ENCODE measurements at regions not wholly inside any gene's neighbourhood (a gene's known extent, or its start where the extent isn't known, plus 50 kb on each side); places are given as distances from the start of the nearest gene placed in this dataset.

DNA sequence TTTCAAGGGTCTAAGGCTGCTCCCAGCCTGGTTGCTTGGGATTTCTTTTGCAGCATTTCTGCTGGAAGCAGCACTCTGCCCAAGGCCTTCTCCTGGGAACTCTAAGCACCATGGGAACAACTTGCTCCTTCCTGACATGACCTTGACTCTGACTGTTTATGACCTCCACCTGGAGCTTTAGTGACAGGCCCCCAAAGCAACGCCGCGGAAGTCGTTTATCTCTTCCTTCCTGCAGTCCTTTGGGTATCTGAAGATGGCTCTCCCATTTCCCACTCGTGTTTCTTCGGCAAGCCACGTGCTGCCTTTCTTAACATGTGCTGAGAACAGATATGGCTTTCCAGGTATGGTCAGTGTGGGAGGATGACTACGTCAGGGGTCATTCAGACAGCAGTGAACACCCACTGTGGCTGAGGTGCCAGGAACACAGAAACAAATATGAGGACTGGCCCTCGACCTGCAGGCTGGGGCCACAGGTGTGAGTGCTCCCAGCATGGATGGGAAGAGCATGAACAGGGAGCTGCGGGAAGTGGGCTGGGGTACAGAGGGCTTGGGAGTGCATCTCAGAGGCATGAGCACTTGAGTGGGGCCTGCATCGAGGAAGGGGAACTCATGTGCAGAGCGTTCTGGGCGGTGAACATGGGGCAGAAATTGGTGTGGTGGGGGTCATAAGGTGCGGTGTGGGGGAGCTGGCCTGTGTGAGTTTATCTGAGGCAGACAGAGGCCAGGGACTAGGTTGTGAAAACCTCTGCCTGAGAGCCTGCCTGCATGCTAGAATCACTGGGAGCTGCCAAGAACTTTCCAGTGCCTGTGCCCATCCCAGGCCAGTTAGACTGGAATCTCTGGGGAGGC lies 140.5 kb downstream of the TSN start:
- TF ChIP-seq, protein P1, sequence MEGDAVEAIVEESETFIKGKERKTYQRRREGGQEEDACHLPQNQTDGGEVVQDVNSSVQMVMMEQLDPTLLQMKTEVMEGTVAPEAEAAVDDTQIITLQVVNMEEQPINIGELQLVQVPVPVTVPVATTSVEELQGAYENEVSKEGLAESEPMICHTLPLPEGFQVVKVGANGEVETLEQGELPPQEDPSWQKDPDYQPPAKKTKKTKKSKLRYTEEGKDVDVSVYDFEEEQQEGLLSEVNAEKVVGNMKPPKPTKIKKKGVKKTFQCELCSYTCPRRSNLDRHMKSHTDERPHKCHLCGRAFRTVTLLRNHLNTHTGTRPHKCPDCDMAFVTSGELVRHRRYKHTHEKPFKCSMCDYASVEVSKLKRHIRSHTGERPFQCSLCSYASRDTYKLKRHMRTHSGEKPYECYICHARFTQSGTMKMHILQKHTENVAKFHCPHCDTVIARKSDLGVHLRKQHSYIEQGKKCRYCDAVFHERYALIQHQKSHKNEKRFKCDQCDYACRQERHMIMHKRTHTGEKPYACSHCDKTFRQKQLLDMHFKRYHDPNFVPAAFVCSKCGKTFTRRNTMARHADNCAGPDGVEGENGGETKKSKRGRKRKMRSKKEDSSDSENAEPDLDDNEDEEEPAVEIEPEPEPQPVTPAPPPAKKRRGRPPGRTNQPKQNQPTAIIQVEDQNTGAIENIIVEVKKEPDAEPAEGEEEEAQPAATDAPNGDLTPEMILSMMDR (IDR thresholded peaks at IDR 0.05) = no peak
- DNase-seq (ENCODE audit: low spot score) = no peak
- Histone ChIP-seq H3K4me3 (no peak overlapping the region), H3K27ac (no peak overlapping the region)

DNA sequence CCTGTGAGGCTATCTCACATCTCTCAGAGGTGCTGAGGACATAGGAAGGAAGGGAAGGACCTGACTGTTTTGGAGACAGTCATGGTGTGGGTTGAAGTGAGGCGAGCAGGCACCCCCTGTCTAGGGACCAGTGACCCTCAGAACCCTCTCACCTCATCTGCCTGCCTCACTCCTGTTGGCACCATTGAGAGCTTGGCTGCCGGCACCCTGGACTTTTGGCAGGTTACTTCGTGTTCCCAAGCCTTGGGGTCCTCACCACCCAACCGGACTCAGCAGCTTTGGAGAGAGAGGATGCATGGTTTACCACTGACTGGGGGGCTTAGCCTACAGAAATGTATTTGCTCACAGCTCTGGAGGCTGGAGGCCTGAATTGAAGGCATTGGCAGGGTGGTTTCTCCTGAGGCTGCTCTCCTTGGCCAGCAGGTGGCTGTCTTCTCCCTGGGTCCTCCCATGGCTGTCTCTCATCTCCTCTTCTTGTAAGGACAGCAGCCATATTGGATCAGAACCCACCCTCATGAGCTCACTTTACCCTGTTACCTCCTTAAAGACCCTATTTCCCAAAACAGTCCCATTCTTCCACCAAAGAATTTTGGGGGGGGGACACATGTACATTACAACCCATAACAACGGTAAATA lies 142.0 kb downstream of the TSN start:
- no peak overlapping the region for H3K27ac ChIP-seq
- no peak for DNase-seq (ENCODE audit: low spot score)
- TF ChIP-seq, protein P1 (IDR thresholded peaks at IDR 0.05) = no peak
- H3K4me3 ChIP-seq = no peak overlapping the region

DNA sequence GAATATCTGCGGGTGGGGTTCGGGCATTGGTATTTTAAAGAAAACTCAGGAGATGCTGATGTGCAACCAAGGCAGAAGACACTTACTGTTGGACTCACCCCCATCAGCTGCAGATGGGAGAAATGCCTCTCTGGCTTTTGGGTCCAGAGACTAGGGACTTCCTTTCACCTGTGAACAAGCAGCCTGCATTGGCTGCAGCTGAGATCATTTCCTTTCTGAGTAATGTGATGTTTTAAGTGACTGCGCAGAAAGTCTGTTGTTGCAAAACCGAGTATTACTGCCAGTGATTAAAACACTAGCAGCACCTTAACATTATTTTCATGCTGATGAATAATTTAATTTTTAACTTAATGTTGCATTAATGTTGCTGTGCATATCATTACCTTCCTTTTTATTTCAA lies 143.0 kb downstream of the TSN start:
- Histone ChIP-seq H3K4me3 (no peak overlapping the region), H3K27ac (no peak overlapping the region)
- no peak for DNase-seq (ENCODE audit: low spot score)

DNA sequence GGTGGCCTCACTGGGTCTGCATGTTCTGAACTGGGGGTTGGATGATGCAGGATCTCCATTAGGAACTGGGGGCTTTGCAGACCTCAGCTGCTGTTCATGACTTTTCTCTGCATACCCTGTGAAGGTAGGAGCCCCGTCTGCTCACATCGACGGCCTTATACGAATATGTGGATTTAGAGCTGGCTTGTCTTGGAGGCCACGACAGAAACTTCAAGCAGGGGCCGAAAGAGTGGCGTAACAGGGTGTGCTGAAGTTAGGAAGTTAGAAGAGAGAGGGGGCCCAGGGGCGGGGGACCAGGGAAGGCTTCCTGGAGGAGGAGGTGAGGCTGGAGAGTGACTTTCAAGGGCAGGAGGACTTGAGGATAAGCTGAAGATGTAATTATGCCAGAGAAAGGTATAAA lies 144.9 kb downstream of the TSN start:
- no peak for DNase-seq (ENCODE audit: low spot score)
- TF ChIP-seq, protein P1 (IDR thresholded peaks at IDR 0.05) = no peak
- no peak overlapping the region for H3K27ac ChIP-seq
- no peak overlapping the region for H3K4me3 ChIP-seq

More for the DNA sequence above, 143.0 kb downstream of the TSN start:
- TF ChIP-seq, protein P1 (IDR thresholded peaks at IDR 0.05) = no peak

DNA sequence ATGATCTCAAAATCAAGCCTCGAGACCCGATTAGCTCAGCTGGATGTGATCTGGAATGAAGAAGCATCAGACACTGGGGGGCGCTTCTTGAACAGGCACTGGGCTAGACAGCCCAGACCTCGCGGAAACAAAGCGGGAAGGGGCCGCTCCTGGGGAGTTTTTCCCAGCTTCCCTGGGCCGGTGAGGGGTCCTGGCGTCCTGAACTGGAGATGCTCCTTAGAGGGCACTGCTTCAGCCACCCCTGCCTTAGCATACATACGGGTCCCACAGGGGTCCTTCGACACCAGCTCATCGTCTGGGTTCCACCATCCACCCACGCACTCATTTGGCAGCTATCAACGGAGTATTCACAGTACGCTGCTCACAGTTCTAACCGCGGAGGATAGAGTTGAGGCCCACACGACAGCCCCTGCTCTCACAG lies 146.7 kb downstream of the TSN start:
- peak overlapping the region; percentile 60 for H3K4me3 ChIP-seq
- no peak for DNase-seq (ENCODE audit: low spot score)
- TF ChIP-seq, protein P1 (IDR thresholded peaks at IDR 0.05) = no peak
- peak overlapping the region; percentile 55 to 84 for H3K27ac ChIP-seq

DNA sequence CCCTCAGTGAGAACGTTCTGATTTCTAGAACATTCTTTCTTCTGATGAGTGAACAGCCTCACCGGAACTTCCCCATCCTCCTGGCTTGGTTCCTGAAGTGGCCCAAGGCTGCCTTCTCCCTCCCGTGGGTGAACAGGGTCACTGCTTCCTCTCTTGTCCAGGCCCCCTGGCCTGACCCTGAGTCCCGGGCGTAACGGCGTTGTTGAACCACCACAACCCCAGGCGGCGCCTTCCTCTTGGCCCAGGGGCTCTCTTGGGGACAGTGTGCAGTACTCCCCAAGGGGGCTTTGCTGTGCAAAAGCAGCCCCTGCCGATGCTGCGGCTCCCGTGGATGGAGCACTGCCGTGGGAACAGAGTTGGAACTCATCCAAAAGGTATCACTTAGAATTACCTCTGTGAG lies 147.2 kb downstream of the TSN start:
- peak overlapping the region; percentile 60 for H3K4me3 ChIP-seq

More for the DNA sequence above, 147.2 kb downstream of the TSN start:
- TF ChIP-seq, protein P1 (IDR thresholded peaks at IDR 0.05) = no peak
- no peak for DNase-seq (ENCODE audit: low spot score)
- peak overlapping the region; percentile 55 to 84 for H3K27ac ChIP-seq
